Adrenal gland (tissue), 9 donors: ENCODE measurements at regions not wholly inside any gene's neighbourhood (a gene's known extent, or its start where the extent isn't known, plus 50 kb on each side); places are given as distances from the start of the nearest gene placed in this dataset.

Experiments used
- DNase-seq, 7 donors: peaks; one replicate each; pipeline ENCODE4 v3.0.0-alpha.2; 2019 to 2020
- H3K27ac ChIP-seq, 5 donors: fragments of 200-600 bp; sonication (generic) in 4 of 5; 1 replicate in 3 of 5; 2 replicates in 2 of 5; pipeline versions ENCODE4 v1.5.1 to v1.8.0; 2016 to 2020; ENCODE audit warnings: mild to moderate bottlenecking in 1 of 5
- H3K27me3 ChIP-seq: fragments of 200-600 bp; 2 replicates; pipeline ENCODE4 v1.8.0; 2021
- H3K36me3 ChIP-seq, 2 donors: fragments of 200-600 bp; replicated peaks in 1 of 2; 1 replicate in 1 of 2; 2 replicates in 1 of 2; pipeline versions ENCODE4 v1.5.1 to v1.8.0; 2018 to 2022
- H3K4me1 ChIP-seq, 2 donors: fragments of 200-600 bp; replicated peaks in 1 of 2; 1 replicate in 1 of 2; 2 replicates in 1 of 2; pipeline versions ENCODE4 v1.5.1 to v1.8.0; 2018 to 2021
- H3K4me3 ChIP-seq, 4 donors: fragments of 200-600 bp; sonication (generic) in 3 of 4; one replicate each; pipeline ENCODE4 v1.5.1; 2016 to 2018
- H3K9me3 ChIP-seq, 3 donors: fragments of 200-600 bp; sonication (generic) in 1 of 3; replicated peaks in 1 of 3; 1 replicate in 2 of 3; 2 replicates in 1 of 3; pipeline versions ENCODE4 v1.5.1 to v1.8.0; 2016 to 2021
- CTCF ChIP-seq, 6 experiments: fragments of 450-650 bp in 4 of 6; fragments of 200-600 bp in 2 of 6; sonication (generic) in 1 of 6; IDR thresholded peaks; 1 replicate in 5 of 6; 2 replicates in 1 of 6; pipeline versions ENCODE4 v1.5.1 to v1.8.0; 2016 to 2021; ENCODE audit warnings: antibody characterized with exemption in 6 of 6, mild to moderate bottlenecking in 2 of 6, moderate library complexity in 1 of 6
- POLR2A ChIP-seq, 2 donors: fragments of 450-650 bp; IDR thresholded peaks; one replicate each; pipeline ENCODE4 v1.6.1; 2017; ENCODE audit warnings: antibody characterized with exemption in 2 of 2, mild to moderate bottlenecking in 2 of 2, moderate library complexity in 1 of 2
- WGBS, 4 donors: extraction: QIAGEN DNeasy Blood & Tissue Kit in 2 of 4; methylation state at CpG; one replicate each; pipeline versions ENCODE4 v1.1.5 to v1.1.7; 2013 to 2017; 5-methylcytosine and 5-hydroxymethylcytosine counted together
- intact Hi-C, 2 donors: fragments of 100-400 bp; cut with DNase I; formaldehyde crosslinking; loops; one replicate each; pipeline versions ENCODE4 v1.14.1 to v1.15.0; 2022 to 2023
- donor health status: healthy with polysubstance abuse.
- donor health status: Bipolar disorder and iron deficiency.
- donor health status: DM: yes; HTN: yes; CAD: no.
- donor health status: DM: no; HTN: no; CAD: no.
- donor health status: DM: no; HTN: no; CAD: no.

- Histone ChIP-seq H3K27me3 (peaks cover 7% of the 10 kb centered on the region), H3K27ac (no peak overlapping the region), H3K4me3 (no peak overlapping the region), H3K36me3 (no peaks in the 10 kb centered on the region), H3K4me1 (no peaks in the 10 kb centered on the region), H3K9me3 (no peaks in the 10 kb centered on the region)
- intact Hi-C loops, result no loop called here
- no peak for DNase-seq
- WGBS, 4 donors, result 65 to 68% (median 66%) methylated on average over 6 of the region's 6 CpGs
- TF ChIP-seq POLR2A (IDR thresholded peaks at IDR 0.05) (no peak), CTCF (IDR thresholded peaks at IDR 0.05) (no peak)
Observed at GRCh38 chr15:93330912-93331544, 242.0 kb upstream of the RGMA start.

GRCh38 chr15:93327364-93327763 is 238.4 kb upstream of the RGMA start:
- no peaks in the 10 kb centered on the region for H3K36me3 ChIP-seq
- no peak for DNase-seq
- H3K27me3 ChIP-seq, result peaks cover 4% of the 10 kb centered on the region
- H3K9me3 ChIP-seq, result no peaks in the 10 kb centered on the region
- H3K27ac ChIP-seq, result no peak overlapping the region
- intact Hi-C loops, result no loop called here
- H3K4me1 ChIP-seq, result no peaks in the 10 kb centered on the region
- WGBS, 4 donors, result 41 to 55% (median 45%) methylated on average over 2 of the region's 2 CpGs
- TF ChIP-seq POLR2A (IDR thresholded peaks at IDR 0.05) (no peak), CTCF (IDR thresholded peaks at IDR 0.05) (no peak)
- H3K4me3 ChIP-seq, result no peak overlapping the region

GRCh38 chr15:93324186-93324975 is 235.4 kb upstream of the RGMA start:
- Histone ChIP-seq H3K36me3 (no peaks in the 10 kb centered on the region), H3K4me1 (no peaks in the 10 kb centered on the region), H3K4me3 (no peak overlapping the region), H3K27ac (no peak overlapping the region), H3K9me3 (no peaks in the 10 kb centered on the region), H3K27me3 (no peaks in the 10 kb centered on the region)
- WGBS, 4 donors, result 66 to 73% (median 72%) methylated on average over 5 of the region's 5 CpGs
- DNase-seq, result no peak
- TF ChIP-seq POLR2A (IDR thresholded peaks at IDR 0.05) (no peak), CTCF (IDR thresholded peaks at IDR 0.05) (no peak)
- intact Hi-C loops, result no loop called here

GRCh38 chr15:93321881-93322282 is 232.9 kb upstream of the RGMA start:
- no peak for DNase-seq
- TF ChIP-seq CTCF (IDR thresholded peaks at IDR 0.05) (no peak), POLR2A (IDR thresholded peaks at IDR 0.05) (no peak)
- no peaks in the 10 kb centered on the region for H3K4me1 ChIP-seq
- H3K4me3 ChIP-seq, result no peak overlapping the region
- intact Hi-C loops, result no loop called here
- no peak overlapping the region for H3K27ac ChIP-seq
- H3K27me3 ChIP-seq, result no peaks in the 10 kb centered on the region
- 72 to 77% (median 74%) methylated on average over 3 to 9 of the region's 9 CpGs for WGBS, 4 donors
- H3K9me3 ChIP-seq, result no peaks in the 10 kb centered on the region
- no peaks in the 10 kb centered on the region for H3K36me3 ChIP-seq
